ENCODE measurements at regions not wholly inside any gene's neighbourhood (a gene's known extent, or its start where the extent isn't known, plus 50 kb on each side); places are given as distances from the start of the nearest gene placed in this dataset.

DNA sequence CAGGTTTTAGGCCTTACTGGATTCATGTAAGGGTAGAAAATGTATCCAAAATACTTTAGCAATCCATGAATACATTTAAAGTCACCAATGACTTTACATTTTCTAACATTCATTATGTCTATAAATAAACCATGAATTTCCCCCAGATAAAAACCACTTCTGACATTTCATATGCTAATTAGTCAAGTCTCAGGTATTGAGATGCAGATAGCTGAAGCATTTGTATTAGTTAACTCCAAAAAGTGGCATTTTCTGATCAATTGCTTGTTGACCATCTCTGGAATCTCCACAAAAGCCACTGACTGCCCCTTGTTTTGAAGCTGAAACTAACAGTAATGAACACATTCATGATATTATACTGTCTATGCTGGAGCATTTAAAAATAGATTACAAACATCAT, 68.4 kb upstream of the RAP2B start:
- Histone ChIP-seq H3K27ac (ENCODE audit: low read depth, low read length) (peak overlapping the region; percentile 38; the same call in 1 of the 2 replicates), H3K36me3 (ENCODE audit: control insufficient read depth, insufficient read depth, low read length) (no peaks in the 10 kb centered on the region), H3K27me3 (ENCODE audit: control insufficient read depth, insufficient read depth, low read length) (no peaks in the 10 kb centered on the region), H3K9me3 (ENCODE audit: control insufficient read depth, insufficient read depth, low read depth, low read length) (peaks cover 2% of the 10 kb centered on the region), H3K9ac (ENCODE audit: low read length) (no peak overlapping the region), H3K4me3 (ENCODE audit: low read depth, low read length) (0 out of 2 replicates have a peak overlapping the region, but pooled peaks have one; percentile 27), H3K4me1 (ENCODE audit: control insufficient read depth, insufficient read depth, low read length) (peaks cover 39% of the 10 kb centered on the region)

DNA sequence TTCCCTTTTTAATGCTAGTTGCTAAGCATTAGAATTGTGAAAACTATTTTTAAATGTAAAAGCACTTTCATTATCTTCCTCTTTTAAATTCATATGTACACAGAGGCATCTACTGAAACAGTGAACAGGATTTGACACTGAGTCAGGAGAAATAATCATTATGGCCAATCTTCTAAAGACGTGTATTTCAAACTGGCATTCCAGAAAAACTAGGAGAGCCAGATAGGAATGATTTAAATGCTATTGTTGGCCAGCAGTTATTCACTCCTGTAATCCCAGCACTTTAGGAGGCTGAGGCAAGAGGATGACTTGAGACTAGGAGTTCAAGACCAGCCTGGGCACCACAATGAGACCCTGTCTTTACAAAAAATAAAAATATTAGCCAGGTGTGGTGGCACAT, 67.6 kb upstream of the RAP2B start:
- Histone ChIP-seq H3K27ac (ENCODE audit: low read depth, low read length) (0 out of 2 replicates have a peak overlapping the region, but pooled peaks have one; percentile 38), H3K36me3 (ENCODE audit: control insufficient read depth, insufficient read depth, low read length) (no peaks in the 10 kb centered on the region), H3K9ac (ENCODE audit: low read length) (no peak overlapping the region), H3K27me3 (ENCODE audit: control insufficient read depth, insufficient read depth, low read length) (no peaks in the 10 kb centered on the region), H3K4me1 (ENCODE audit: control insufficient read depth, insufficient read depth, low read length) (peaks cover 39% of the 10 kb centered on the region), H3K4me3 (ENCODE audit: low read depth, low read length) (no peak overlapping the region), H3K9me3 (ENCODE audit: control insufficient read depth, insufficient read depth, low read depth, low read length) (peaks cover 2% of the 10 kb centered on the region)

GRCh38 chr3:153095441-153095840, 66.6 kb upstream of the RAP2B start:
- H3K27ac ChIP-seq (ENCODE audit: low read depth, low read length): no peak overlapping the region
- H3K4me3 ChIP-seq (ENCODE audit: low read depth, low read length): no peak overlapping the region
- no peaks in the 10 kb centered on the region for H3K27me3 ChIP-seq (ENCODE audit: control insufficient read depth, insufficient read depth, low read length)
- no peak overlapping the region for H3K9ac ChIP-seq (ENCODE audit: low read length)
- H3K9me3 ChIP-seq (ENCODE audit: control insufficient read depth, insufficient read depth, low read depth, low read length): peaks cover 2% of the 10 kb centered on the region
- H3K36me3 ChIP-seq (ENCODE audit: control insufficient read depth, insufficient read depth, low read length): no peaks in the 10 kb centered on the region
- H3K4me1 ChIP-seq (ENCODE audit: control insufficient read depth, insufficient read depth, low read length): peaks cover 39% of the 10 kb centered on the region

GRCh38 chr3:153096731-153097131, 65.3 kb upstream of the RAP2B start:
- H3K9ac ChIP-seq (ENCODE audit: low read length): no peak overlapping the region
- peaks cover 28% of the 10 kb centered on the region for H3K4me1 ChIP-seq (ENCODE audit: control insufficient read depth, insufficient read depth, low read length)
- H3K27ac ChIP-seq (ENCODE audit: low read depth, low read length): no peak overlapping the region
- peaks cover 2% of the 10 kb centered on the region for H3K9me3 ChIP-seq (ENCODE audit: control insufficient read depth, insufficient read depth, low read depth, low read length)
- H3K36me3 ChIP-seq (ENCODE audit: control insufficient read depth, insufficient read depth, low read length): no peaks in the 10 kb centered on the region
- no peak overlapping the region for H3K4me3 ChIP-seq (ENCODE audit: low read depth, low read length)
- H3K27me3 ChIP-seq (ENCODE audit: control insufficient read depth, insufficient read depth, low read length): no peaks in the 10 kb centered on the region

DNA sequence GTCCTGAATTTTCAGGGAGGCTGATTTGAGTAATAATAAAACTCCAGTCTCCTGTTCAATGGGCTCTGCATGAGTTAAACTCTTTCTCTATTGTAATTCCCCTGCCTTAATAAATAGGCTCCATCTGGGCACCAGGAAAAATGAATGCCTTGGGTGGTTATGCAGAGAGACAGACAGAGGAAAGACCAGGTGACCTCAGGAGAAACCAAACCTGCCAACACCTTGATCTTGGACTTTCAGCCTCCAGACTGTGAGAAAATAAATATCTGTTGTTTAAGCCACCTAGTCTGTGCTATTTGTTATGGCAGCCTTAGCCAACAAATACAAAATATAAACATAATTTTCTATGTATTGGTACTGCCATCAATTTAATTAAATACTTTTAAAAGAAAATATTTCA, 64.8 kb upstream of the RAP2B start:
- Histone ChIP-seq H3K9ac (ENCODE audit: low read length) (no peak overlapping the region), H3K27me3 (ENCODE audit: control insufficient read depth, insufficient read depth, low read length) (no peaks in the 10 kb centered on the region), H3K36me3 (ENCODE audit: control insufficient read depth, insufficient read depth, low read length) (no peaks in the 10 kb centered on the region), H3K4me3 (ENCODE audit: low read depth, low read length) (no peak overlapping the region), H3K4me1 (ENCODE audit: control insufficient read depth, insufficient read depth, low read length) (peaks cover 23% of the 10 kb centered on the region), H3K27ac (ENCODE audit: low read depth, low read length) (no peak overlapping the region), H3K9me3 (ENCODE audit: control insufficient read depth, insufficient read depth, low read depth, low read length) (peaks cover 2% of the 10 kb centered on the region)

DNA sequence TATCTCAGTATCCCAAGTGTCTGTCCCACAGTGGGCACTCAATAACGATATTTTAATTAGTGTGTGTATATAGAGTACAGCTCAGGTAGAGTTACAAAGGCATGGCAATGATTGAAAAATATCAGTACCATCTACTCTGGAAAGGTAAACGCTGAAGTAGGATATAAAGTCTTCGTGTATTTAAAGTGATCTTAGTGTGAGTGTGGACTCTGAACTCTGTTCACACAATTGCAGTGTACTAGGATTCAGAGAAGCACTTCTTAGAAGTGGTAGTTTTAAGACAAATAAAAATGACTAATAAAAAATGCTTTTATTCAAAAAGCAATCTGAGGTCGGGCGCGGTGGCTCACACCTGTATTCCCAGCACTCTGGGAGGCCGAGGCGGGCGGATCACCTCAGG, 62.9 kb upstream of the RAP2B start:
- H3K36me3 ChIP-seq (ENCODE audit: control insufficient read depth, insufficient read depth, low read length): no peaks in the 10 kb centered on the region
- H3K27me3 ChIP-seq (ENCODE audit: control insufficient read depth, insufficient read depth, low read length): no peaks in the 10 kb centered on the region
- H3K9ac ChIP-seq (ENCODE audit: low read length): no peak overlapping the region
- H3K4me1 ChIP-seq (ENCODE audit: control insufficient read depth, insufficient read depth, low read length): peaks cover 10% of the 10 kb centered on the region
- peaks cover 2% of the 10 kb centered on the region for H3K9me3 ChIP-seq (ENCODE audit: control insufficient read depth, insufficient read depth, low read depth, low read length)
- no peak overlapping the region for H3K4me3 ChIP-seq (ENCODE audit: low read depth, low read length)
- H3K27ac ChIP-seq (ENCODE audit: low read depth, low read length): no peak overlapping the region

DNA sequence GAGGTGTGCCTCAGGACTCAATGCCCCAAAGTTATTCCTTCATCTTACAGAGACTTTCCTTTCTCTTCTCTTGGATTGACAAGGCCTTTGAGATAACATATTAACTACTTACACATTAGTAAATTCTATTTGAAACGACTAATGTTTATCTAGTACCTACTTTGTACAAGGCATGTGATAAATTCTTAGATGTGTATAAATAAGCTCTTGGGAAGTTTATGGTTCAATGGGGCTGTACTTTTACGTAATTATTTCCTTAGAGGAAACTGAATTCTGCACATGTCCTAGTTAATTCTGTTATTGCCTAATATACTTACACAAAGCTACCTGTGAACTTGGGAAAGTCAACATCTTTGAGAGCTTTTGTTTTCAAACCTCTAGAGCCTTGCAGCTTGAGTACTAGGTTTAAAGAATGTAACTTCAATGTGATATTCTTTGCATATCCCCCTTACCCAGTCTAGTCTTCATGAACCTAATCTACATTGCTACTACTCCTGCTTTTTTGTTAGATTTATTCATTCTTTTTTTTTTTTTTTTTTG, 58.5 kb upstream of the RAP2B start:
- no peak overlapping the region for H3K27ac ChIP-seq (ENCODE audit: low read depth, low read length)
- H3K4me1 ChIP-seq (ENCODE audit: control insufficient read depth, insufficient read depth, low read length): no peaks in the 10 kb centered on the region
- H3K4me3 ChIP-seq (ENCODE audit: low read depth, low read length): no peak overlapping the region

GRCh38 chr3:153110041-153110440, 52.0 kb upstream of the RAP2B start:
- H3K27ac ChIP-seq (ENCODE audit: low read depth, low read length): no peak overlapping the region
- H3K4me1 ChIP-seq (ENCODE audit: control insufficient read depth, insufficient read depth, low read length): no peaks in the 10 kb centered on the region
- no peak overlapping the region for H3K4me3 ChIP-seq (ENCODE audit: low read depth, low read length)
- H3K9me3 ChIP-seq (ENCODE audit: control insufficient read depth, insufficient read depth, low read depth, low read length): no peaks in the 10 kb centered on the region
- no peak overlapping the region for H3K9ac ChIP-seq (ENCODE audit: low read length)
- H3K27me3 ChIP-seq (ENCODE audit: control insufficient read depth, insufficient read depth, low read length): no peaks in the 10 kb centered on the region
- H3K36me3 ChIP-seq (ENCODE audit: control insufficient read depth, insufficient read depth, low read length): no peaks in the 10 kb centered on the region

More for the DNA sequence above, 58.5 kb upstream of the RAP2B start:
- no peaks in the 10 kb centered on the region for H3K9me3 ChIP-seq (ENCODE audit: control insufficient read depth, insufficient read depth, low read depth, low read length)
- no peaks in the 10 kb centered on the region for H3K36me3 ChIP-seq (ENCODE audit: control insufficient read depth, insufficient read depth, low read length)
- H3K27me3 ChIP-seq (ENCODE audit: control insufficient read depth, insufficient read depth, low read length): no peaks in the 10 kb centered on the region
- no peak overlapping the region for H3K9ac ChIP-seq (ENCODE audit: low read length)

DNA sequence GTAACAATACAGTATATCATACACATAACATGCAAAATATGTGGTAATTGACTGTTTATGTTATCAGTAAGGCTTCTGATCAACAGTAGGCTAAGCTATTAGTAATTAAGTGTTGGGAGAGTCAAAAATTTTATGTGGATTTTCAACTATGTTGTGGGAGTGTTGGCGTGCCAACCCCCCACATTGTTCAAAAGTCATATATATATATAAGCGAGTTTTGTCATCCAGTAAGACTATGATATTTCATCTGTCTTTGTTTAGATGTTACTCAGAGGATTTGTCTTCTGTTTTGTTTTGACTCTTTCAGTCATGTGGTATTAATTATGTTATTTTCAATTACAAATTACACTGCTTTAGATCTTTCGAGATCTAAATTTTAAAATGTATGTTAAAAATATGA, 51.0 kb upstream of the RAP2B start:
- Histone ChIP-seq H3K9ac (ENCODE audit: low read length) (no peak overlapping the region), H3K27ac (ENCODE audit: low read depth, low read length) (no peak overlapping the region), H3K9me3 (ENCODE audit: control insufficient read depth, insufficient read depth, low read depth, low read length) (no peaks in the 10 kb centered on the region), H3K36me3 (ENCODE audit: control insufficient read depth, insufficient read depth, low read length) (no peaks in the 10 kb centered on the region), H3K27me3 (ENCODE audit: control insufficient read depth, insufficient read depth, low read length) (no peaks in the 10 kb centered on the region), H3K4me3 (ENCODE audit: low read depth, low read length) (no peak overlapping the region), H3K4me1 (ENCODE audit: control insufficient read depth, insufficient read depth, low read length) (no peaks in the 10 kb centered on the region)
